ENCODE measurements at regions not wholly inside any gene's neighbourhood (a gene's known extent, or its start where the extent isn't known, plus 50 kb on each side); places are given as distances from the start of the nearest gene placed in this dataset.
A peak's percentile ranks its signal among the peaks of the same experiment; 100 is the strongest.

DNA sequence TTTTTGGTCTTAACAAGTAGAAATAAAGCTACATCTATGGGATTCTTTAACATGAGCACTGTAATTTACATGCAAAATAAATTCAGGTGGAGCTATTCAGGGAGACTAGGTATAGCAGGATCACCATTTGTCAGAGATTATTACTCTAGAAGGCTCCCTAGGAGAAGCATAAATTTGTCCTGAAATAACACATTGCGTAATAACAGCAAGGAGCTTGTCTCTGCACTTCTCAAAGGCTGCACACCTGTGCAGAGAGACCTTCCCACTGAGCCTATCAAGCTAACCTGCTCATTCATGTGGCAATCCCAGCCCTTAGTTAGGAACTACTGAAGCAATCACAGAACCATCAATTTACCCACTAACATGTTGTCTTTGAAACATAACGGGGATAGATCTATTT, 437.4 kb upstream of the MC4R start:
- no peak overlapping the region for H3K4me3 ChIP-seq
- H3K36me3 ChIP-seq: no peaks in the 10 kb centered on the region
- H3K27me3 ChIP-seq: no peaks in the 10 kb centered on the region; the same call in none of the 2 replicates
- DNase-seq: no peak
- H3K9me3 ChIP-seq: no peaks in the 10 kb centered on the region

DNA sequence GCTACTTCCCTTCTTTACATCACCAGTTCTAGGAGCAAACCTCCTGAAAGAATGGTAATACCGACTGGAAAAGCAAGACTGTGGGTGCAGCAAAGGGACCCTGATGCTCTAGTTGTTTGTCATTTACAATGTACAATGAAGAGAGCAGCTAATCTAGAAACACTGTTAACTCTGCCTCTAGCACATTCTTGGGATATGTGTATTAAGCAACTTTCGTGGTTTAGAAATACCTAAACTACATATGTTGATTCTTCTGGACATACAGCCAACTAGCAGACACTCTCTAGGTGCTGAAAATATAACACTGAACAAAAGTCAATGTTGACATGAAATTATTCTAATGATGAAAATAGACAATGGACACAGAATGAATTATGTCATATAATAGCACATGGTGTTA, 440.3 kb upstream of the MC4R start:
- DNase-seq: no peak
- no peak overlapping the region for H3K4me3 ChIP-seq
- H3K9me3 ChIP-seq: no peaks in the 10 kb centered on the region
- H3K27me3 ChIP-seq: no peaks in the 10 kb centered on the region; the same call in 1 of the 2 replicates
- no peaks in the 10 kb centered on the region for H3K36me3 ChIP-seq

- no peaks in the 10 kb centered on the region for H3K36me3 ChIP-seq
- H3K9me3 ChIP-seq: no peaks in the 10 kb centered on the region
- H3K27me3 ChIP-seq: no peaks in the 10 kb centered on the region
- no peak for DNase-seq
- H3K4me3 ChIP-seq: no peak overlapping the region
These were observed 453.8 kb upstream of the MC4R start for GRCh38 chr18:60826346-60826745.

GRCh38 chr18:60831971-60832370, 459.4 kb upstream of the MC4R start:
- H3K27me3 ChIP-seq: no peaks in the 10 kb centered on the region; the same call in 1 of the 2 replicates
- no peak for DNase-seq
- H3K36me3 ChIP-seq: no peaks in the 10 kb centered on the region
- no peaks in the 10 kb centered on the region for H3K9me3 ChIP-seq
- no peak overlapping the region for H3K4me3 ChIP-seq

GRCh38 chr18:60838677-60839076, 466.1 kb upstream of the MC4R start:
- no peak overlapping the region for H3K4me3 ChIP-seq
- DNase-seq: peak; percentile 70
- no peaks in the 10 kb centered on the region for H3K27me3 ChIP-seq
- H3K9me3 ChIP-seq: peaks cover 8% of the 10 kb centered on the region
- H3K36me3 ChIP-seq: no peaks in the 10 kb centered on the region

DNA sequence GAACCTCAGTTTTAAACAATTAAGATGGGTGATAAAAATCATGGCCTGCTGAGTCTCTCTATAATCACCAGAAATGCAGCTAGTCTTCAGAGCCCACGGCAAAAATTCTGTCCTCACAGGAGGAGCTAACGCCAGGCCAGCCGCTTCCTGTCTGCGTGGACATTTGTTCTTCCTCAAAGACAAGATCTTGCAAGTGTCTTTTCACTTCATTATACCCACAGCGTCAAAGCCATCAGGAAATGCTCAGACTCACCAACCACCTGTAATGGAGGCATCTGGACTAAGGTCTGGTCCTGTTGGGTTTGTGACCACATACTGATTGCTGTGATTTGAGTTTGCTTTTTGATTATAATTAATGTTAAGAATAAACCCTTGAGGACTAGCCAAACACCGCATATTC, 473.8 kb upstream of the MC4R start:
- DNase-seq: no peak
- H3K4me3 ChIP-seq: no peak overlapping the region
- H3K27me3 ChIP-seq: no peaks in the 10 kb centered on the region
- no peaks in the 10 kb centered on the region for H3K36me3 ChIP-seq
- peaks cover 8% of the 10 kb centered on the region for H3K9me3 ChIP-seq

DNA sequence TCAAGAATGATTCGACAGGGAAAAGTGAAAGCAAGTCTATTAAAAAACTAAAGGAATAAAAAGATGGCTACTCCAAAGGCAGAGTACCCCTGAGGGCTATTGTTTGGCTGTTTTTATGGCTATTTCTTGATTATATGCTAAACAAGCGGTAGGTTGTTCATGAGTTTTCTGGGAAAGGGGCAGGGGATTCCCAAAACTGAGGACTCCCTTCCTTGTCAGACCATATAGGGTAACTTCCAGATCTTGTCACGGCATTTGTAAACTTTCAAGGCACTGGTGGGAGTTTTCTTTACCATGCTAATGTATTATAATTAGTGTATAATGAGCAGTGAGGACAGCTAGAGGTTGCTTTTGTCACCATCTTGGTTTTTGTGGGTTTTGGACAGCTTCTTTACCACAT, 474.9 kb upstream of the MC4R start:
- Histone ChIP-seq H3K9me3 (no peaks in the 10 kb centered on the region; the same call in 1 of the 2 replicates), H3K27me3 (no peaks in the 10 kb centered on the region), H3K4me3 (no peak overlapping the region), H3K36me3 (no peaks in the 10 kb centered on the region)
- DNase-seq: no peak

- no peak for DNase-seq
- Histone ChIP-seq H3K9me3 (no peaks in the 10 kb centered on the region), H3K27me3 (no peaks in the 10 kb centered on the region), H3K36me3 (no peaks in the 10 kb centered on the region), H3K4me3 (no peak overlapping the region)
These were observed 471.7 kb upstream of the CDH20 start for GRCh38 chr18:60861575-60861974.

- H3K9me3 ChIP-seq: no peaks in the 10 kb centered on the region
- no peaks in the 10 kb centered on the region for H3K36me3 ChIP-seq
- H3K4me3 ChIP-seq: no peak overlapping the region
- DNase-seq: no peak
- no peaks in the 10 kb centered on the region for H3K27me3 ChIP-seq
These were observed 470.2 kb upstream of the CDH20 start for GRCh38 chr18:60862988-60863387.

DNA sequence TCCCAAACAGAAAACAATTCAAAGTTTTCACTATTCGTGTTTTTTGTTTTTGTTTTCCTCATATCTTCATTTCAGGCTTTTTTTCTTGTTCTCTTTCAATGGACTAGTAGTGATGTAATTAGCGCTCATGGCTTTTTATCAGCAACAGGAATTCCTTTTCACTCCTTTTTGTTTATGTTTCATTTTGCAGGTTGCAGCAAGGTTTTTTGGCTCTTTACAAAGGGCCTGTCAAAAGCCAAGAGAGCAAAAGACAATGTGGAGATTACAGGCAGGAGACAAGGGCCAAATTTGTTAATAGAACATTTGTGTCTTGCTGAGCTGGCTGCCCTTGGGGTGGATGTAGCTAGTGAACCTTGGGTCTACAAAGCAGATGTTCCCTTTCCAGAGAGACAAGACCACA, 467.4 kb upstream of the CDH20 start:
- Histone ChIP-seq H3K9me3 (no peaks in the 10 kb centered on the region), H3K27me3 (no peaks in the 10 kb centered on the region), H3K36me3 (no peaks in the 10 kb centered on the region), H3K4me3 (no peak overlapping the region)
- DNase-seq: no peak

DNA sequence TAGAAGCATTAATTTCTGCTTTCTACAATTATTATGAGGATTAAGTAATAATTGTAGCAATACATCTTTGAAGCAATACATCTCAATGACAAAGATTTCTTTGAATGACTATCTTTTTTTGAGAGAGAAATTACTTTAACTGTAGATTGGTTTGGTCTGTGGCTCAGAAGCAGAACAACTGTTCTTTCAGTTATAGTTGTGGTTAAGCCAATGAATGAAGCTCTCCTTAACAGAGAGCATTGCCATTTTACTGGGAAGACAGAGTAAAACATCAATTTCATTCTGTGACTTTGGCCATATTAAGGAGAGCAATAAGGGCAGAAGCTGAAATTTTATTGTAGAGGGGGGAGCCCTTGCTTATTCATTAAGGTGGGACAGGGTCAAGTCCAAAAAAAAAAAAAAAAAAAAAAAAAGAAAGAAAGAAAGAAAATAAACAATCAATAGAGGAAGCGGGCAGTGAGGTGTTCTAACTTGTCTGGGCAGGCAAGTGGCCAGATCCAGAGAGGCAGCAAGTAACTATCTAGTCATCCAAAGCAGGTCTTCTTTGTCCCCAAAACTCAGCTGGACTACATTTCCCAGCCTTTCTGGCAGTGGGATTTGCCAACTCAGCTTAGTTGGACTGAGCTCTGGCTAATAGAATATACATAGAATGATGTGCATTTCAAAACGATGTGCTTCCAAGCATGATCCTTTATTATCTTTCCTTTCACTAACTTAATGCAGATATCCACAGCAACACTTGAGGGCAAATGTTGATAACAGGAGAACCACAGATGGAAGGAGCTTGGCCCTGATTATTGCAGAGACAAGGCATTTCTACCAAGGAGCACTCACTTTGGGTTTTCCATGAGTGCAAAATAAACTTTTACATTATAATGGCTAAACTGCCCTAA, 462.7 kb upstream of the CDH20 start:
- DNase-seq: no peak
- Histone ChIP-seq H3K27me3 (no peaks in the 10 kb centered on the region), H3K36me3 (no peaks in the 10 kb centered on the region), H3K4me3 (no peak overlapping the region), H3K9me3 (no peaks in the 10 kb centered on the region)

DNA sequence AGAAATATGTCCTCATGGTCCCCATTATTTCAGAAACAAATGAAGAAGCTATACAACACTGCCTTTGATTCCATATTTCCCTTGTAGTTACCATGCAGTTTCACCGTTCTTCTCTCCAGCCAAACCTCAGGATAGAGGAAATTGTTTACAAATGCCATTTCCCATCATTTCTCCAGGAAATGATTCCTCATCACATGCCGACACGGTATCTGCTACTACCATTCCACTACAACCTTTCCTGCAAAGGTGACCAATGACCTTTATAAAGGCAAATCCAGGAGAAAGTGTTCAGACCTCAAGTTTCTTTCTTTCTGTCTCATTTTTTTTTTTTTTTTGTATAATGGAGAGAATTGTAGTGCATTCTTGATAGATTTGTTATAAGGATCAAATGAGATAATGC, 460.8 kb upstream of the CDH20 start:
- Histone ChIP-seq H3K4me3 (no peak overlapping the region), H3K9me3 (no peaks in the 10 kb centered on the region)

GRCh38 chr18:60873708-60874107, 459.5 kb upstream of the CDH20 start:
- Histone ChIP-seq H3K36me3 (no peaks in the 10 kb centered on the region), H3K27me3 (no peaks in the 10 kb centered on the region), H3K4me3 (no peak overlapping the region), H3K9me3 (no peaks in the 10 kb centered on the region)
- DNase-seq: no peak

More for the DNA sequence above, 460.8 kb upstream of the CDH20 start:
- no peaks in the 10 kb centered on the region for H3K27me3 ChIP-seq
- H3K36me3 ChIP-seq: no peaks in the 10 kb centered on the region
- DNase-seq: no peak

- Histone ChIP-seq H3K9me3 (no peaks in the 10 kb centered on the region), H3K27me3 (no peaks in the 10 kb centered on the region), H3K4me3 (no peak overlapping the region), H3K36me3 (no peaks in the 10 kb centered on the region)
- DNase-seq: no peak
These were observed 457.2 kb upstream of the CDH20 start for GRCh38 chr18:60875957-60876507.

DNA sequence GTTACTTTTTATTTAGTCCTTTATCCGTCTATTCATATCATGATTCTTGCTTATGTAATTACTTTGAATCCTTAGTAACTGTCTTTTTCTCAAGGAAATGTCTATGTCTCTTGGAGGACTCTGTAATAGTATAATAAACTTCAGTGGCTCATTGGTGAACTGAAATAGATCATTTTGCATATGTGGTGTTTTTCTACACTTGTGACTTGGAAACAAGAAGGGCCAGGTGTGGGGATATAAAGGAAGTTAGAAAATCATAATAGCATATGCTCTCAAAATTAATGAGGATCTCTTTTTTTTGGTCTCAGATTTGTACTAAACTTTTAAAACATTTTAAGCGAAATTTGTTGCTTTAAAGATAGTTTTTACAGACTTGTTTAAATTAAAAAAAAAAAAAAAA, 453.0 kb upstream of the CDH20 start:
- Histone ChIP-seq H3K36me3 (no peaks in the 10 kb centered on the region), H3K4me3 (no peak overlapping the region), H3K9me3 (no peaks in the 10 kb centered on the region), H3K27me3 (no peaks in the 10 kb centered on the region)
- no peak for DNase-seq

DNA sequence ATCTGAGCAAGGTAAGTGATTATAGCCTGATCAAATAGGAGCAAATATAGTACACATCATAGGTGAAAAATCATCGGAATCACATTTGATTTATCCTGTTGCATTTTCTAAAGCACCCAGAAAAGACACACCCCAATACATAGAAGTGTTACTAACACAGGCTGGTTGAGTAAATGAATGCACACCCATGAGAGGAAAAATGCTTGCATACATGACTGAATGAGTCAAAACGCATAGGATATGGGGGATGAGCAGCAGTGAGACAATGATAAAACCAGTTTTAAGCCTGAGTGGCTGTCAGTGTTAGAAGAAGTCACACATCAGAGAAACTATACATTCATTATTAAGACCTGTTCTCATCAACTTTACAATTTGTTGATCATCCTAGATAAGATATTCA, 449.6 kb upstream of the CDH20 start:
- no peak for DNase-seq
- Histone ChIP-seq H3K36me3 (no peaks in the 10 kb centered on the region), H3K9me3 (no peaks in the 10 kb centered on the region)

DNA sequence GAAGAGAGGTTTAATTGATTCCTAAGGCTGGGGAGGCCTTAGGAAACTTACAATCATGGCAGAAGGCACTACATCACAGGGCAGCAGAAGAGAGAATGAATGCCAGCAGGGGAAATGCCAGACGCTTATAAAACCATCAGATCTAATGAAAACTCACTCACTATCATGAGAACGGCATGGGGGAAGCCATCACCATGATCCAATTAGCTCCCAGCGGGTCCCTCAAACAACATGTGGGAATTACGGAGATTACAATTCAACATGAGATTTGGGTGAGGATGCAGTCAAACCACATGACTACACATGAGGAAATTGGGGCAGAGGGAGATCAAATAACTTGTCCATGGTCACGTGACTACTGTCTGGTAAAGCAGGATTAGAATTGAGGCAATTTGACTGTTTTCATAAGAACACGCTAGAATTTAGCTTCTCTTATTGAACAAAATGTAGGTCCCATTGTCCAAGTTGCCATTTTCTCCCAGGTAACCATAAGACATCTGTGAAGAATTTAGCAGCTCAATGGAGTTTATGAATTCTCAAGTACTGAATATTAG, 445.1 kb upstream of the CDH20 start:
- no peaks in the 10 kb centered on the region for H3K9me3 ChIP-seq

More for the DNA sequence above, 449.6 kb upstream of the CDH20 start:
- no peaks in the 10 kb centered on the region for H3K27me3 ChIP-seq
- no peak overlapping the region for H3K4me3 ChIP-seq

GRCh38 chr18:60889442-60889841, 443.8 kb upstream of the CDH20 start:
- Histone ChIP-seq H3K27me3 (no peaks in the 10 kb centered on the region), H3K36me3 (no peaks in the 10 kb centered on the region), H3K4me3 (no peak overlapping the region), H3K9me3 (no peaks in the 10 kb centered on the region)
- DNase-seq: no peak

More for the DNA sequence above, 445.1 kb upstream of the CDH20 start:
- DNase-seq: no peak
- no peaks in the 10 kb centered on the region for H3K27me3 ChIP-seq
- no peaks in the 10 kb centered on the region for H3K36me3 ChIP-seq
- H3K4me3 ChIP-seq: no peak overlapping the region

Data from MG63 (cell line).